Right hindlimb (tissue), 1 donor: ENCODE measurements at regions not wholly inside any gene's neighbourhood (a gene's known extent, or its start where the extent isn't known, plus 50 kb on each side); places are given as distances from the start of the nearest gene placed in this dataset.
A peak's percentile ranks its signal among the peaks of the same experiment; 100 is the strongest.

Source experiments
- DNase-seq: peaks from one replicate; pipeline ENCODE4 v3.0.0-alpha.2; 2018

GRCh38 chr9:12934545-12935272 is 159.9 kb downstream of the LURAP1L start:
- DNase-seq: no peak

GRCh38 chr9:12935714-12936113 is 160.9 kb downstream of the LURAP1L start:
- DNase-seq: no peak

GRCh38 chr9:12954441-12954840 is 179.6 kb downstream of the LURAP1L start:
- DNase-seq: no peak

GRCh38 chr9:12955510-12956163 is 180.8 kb downstream of the LURAP1L start:
- DNase-seq: no peak

- DNase-seq: no peak
Measured at GRCh38 chr9:12956261-12956660, 181.4 kb downstream of the LURAP1L start.

- no peak for DNase-seq
Measured at GRCh38 chr9:12956805-12957204, 182.0 kb downstream of the LURAP1L start.

GRCh38 chr9:12958279-12958678 is 183.5 kb downstream of the LURAP1L start:
- no peak for DNase-seq

- DNase-seq: no peak
Measured at GRCh38 chr9:12958708-12959107, 183.9 kb downstream of the LURAP1L start.

- DNase-seq: no peak
Measured at GRCh38 chr9:12961276-12961809, 186.5 kb downstream of the LURAP1L start.

- DNase-seq: no peak
Measured at GRCh38 chr9:12963537-12963936, 188.7 kb downstream of the LURAP1L start.

- no peak for DNase-seq
Measured at GRCh38 chr9:12964271-12964670, 189.5 kb downstream of the LURAP1L start.

GRCh38 chr9:12965303-12965702 is 190.5 kb downstream of the LURAP1L start:
- DNase-seq: no peak

GRCh38 chr9:12968093-12968492 is 193.3 kb downstream of the LURAP1L start:
- DNase-seq: no peak

GRCh38 chr9:12972608-12973589 is 198.1 kb downstream of the LURAP1L start:
- DNase-seq: peak; percentile 61

- DNase-seq: no peak
Measured at GRCh38 chr9:12973710-12974109, 198.9 kb downstream of the LURAP1L start.

GRCh38 chr9:12974671-12975070 is 199.9 kb downstream of the LURAP1L start:
- DNase-seq: no peak

- no peak for DNase-seq
Measured at GRCh38 chr9:12975496-12975895, 200.7 kb downstream of the LURAP1L start.

- no peak for DNase-seq
Measured at GRCh38 chr9:12980085-12980851, 205.4 kb downstream of the LURAP1L start.

- DNase-seq: no peak
Measured at GRCh38 chr9:12988258-12988657, 213.4 kb downstream of the LURAP1L start.

GRCh38 chr9:12989669-12990068 is 214.8 kb downstream of the LURAP1L start:
- DNase-seq: no peak

GRCh38 chr9:12993466-12993865 is 218.6 kb downstream of the LURAP1L start:
- no peak for DNase-seq

GRCh38 chr9:12997009-12997408 is 222.2 kb downstream of the LURAP1L start:
- no peak for DNase-seq
